Activated gamma-delta T cell treated with anti-CD3 and anti-CD28 coated beads, Interleukin-2, amount 50 U/mL, for 16 hours (primary cell): ENCODE measurements at regions not wholly inside any gene's neighbourhood (a gene's known extent, or its start where the extent isn't known, plus 50 kb on each side); places are given as distances from the start of the nearest gene placed in this dataset.

Experiments used
- DNase-seq: peaks from one replicate; pipeline ENCODE4 v3.0.0-alpha.2; 2020; ENCODE audit warnings: low read depth

DNA sequence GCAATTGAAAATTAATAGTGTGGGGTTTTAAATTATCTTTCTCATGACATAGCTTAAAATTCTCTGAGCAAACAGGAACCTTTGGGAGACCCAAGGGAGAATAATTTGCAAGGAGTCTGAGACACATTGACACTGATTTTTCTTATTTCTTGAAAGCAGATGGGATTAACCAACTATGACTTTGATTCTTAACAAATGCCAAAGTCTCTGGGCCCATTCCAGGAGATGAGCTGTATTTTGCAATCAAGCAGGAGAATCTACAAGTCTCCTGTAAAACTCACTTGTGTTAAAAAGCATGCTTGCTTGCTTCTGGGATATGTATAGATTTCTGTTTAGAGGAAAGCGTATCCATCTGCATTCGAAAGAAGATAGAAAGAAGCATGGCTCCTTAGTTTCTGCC lies 71.3 kb upstream of the STT3B start:
- DNase-seq: no peak

DNA sequence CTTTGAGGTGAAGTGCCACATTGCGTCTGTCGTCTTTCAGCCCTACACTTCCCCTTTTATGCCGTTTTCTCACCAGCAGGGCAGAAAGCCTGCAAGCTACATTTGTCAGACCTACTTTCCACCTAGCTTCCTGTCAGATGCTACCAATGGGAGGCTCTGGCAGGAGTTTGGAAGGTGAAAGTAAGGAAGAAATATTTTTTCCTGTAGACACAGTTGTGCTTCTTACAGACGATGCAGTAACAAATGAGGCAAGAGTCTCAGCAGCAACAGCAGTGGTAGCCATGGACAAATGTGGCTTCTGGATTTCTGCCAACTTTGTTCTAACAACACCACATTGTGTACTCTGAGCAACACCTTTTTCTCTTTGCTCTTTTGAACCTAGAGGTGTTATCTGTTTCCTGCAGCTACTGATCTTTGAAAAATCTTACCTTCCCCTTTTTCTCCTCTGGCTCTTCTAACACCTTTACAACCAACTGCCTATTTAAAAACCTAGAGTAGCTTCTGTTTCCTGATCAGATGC lies 70.6 kb upstream of the STT3B start:
- peak; percentile 27 for DNase-seq

DNA sequence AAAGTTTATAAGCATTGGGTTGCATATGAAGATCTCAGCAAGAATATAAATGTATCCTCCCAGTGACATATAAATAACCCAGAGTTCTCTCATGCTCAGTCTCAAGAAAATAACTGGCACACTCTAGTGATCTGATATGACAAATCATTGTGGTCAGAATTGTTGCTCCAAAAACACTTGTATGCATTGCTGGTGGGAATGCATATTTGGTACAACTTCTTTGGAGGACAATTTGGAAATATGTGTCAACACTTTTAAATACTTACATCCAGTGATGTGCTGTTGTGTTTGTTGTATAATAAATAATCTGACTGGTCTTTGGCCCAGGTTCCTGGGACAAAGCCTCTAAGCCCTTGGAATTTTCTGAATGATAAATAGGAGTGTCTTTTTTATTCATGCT lies 66.7 kb upstream of the STT3B start:
- no peak for DNase-seq

DNA sequence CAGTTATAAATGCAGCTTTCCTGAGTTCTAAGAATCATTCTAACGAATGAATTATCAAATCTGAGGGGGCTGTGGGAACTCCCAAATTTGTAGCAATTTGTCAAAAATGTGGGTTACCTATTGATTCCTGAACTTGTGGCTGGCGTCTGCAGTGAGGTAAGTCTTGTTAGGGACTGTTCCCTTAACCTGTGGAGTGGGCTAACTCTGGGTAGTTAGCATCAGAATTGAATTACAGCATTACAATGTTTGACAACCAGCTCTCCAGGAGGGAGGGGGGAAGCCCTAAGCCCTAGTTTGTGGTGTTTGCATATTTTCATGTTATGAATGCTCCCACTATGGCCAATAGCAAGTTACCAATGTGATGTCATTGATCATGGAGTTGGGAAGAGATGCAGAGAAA lies 65.9 kb upstream of the STT3B start:
- DNase-seq: no peak

DNA sequence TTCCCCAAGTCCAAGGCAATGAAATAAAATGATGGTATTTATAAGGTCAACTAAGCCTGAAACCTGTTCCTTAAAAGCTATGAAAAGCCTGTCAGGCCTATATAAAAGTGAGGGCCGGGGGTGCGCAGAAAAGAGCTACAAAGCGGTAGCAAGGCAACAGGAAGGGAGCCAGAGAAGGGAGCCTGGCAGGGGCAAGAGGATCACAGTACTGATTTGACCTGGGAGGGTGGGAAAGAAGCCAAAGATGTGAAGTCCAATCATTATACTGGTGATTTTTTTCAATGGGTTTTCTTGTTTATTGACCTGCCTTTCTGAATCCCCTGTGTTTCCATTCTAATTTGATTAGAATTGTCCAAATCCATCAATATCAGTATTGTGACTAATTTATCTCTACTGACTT lies 64.3 kb upstream of the STT3B start:
- DNase-seq: no peak

DNA sequence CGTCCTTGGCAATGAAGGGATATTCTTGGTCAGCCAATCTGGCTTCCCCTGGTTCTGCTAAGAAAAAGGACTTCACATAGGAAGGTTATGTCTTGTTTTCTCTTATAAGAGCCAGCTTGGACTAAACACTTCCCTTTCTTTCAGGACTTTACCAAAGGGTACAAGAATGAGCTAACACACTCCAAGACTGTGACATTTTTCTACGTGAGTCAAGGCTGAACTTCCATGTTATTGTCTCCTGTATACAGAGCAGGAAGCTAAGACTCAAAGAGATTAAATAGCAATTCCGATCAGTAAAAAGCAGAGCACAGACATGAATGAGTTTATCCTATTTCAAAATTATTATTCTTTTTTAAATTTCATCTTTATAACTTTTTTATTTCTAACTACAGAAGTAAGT lies 63.3 kb upstream of the STT3B start:
- no peak for DNase-seq

DNA sequence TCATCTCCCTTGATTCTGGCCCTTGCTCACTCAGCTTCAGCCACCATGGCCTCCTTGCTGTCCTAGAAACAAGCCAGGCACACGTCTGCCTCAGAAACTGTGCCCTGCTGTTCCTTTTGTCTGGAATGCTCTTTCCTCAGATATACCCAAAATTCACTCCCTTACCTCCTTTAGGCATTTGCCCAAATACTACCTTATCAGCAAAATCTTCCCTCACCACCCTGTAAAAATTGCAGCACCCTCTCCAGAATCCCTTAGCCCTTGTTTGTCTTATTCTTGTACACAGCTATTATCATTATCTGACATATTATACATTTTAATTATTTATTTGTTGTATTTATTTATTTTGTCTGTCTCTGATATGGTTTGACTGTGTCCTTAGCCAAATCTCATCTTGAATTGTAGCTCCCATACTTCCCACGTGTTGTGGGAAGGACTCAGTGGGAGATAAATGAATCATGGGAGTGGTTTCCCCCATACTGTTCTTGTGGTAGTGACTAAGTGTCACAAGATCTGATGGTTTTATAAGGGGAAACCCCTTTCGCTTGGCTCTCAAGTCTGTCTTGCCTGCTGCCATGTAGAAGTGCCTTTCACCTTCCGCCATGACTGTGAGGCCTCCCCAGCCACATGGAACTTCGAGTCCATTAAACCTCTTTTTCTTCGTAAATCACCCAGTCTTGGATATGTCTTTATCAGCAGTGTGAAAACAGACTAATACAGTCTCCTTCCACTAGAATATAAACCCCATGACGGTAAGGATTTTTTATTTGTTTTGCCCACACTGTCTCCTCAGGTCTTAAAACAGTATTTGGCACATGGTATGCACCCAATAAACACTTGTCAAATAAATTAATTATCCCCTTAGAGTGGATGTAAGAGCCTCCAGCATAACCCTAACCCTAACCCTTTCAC lies 60.0 kb upstream of the STT3B start:
- peak; percentile 10 for DNase-seq

DNA sequence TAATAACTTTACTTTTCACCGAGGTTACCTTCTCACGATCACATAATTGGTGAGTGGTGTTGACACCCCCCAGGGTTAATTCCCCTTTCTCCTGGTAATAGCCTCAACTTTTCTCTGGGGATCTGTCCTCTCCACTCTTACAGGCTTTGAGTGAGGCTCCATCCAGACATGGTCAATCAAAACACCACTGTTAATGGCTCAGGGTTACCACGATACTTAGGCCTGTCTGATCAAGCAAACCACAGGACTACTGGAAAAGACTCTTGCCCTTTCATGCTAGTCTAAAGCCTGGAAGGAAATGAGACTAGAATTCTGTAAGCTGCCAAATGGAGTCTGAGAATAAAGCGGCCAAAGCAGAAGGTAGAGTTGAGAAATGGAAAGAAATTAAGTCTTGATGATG lies 56.5 kb upstream of the STT3B start:
- no peak for DNase-seq

DNA sequence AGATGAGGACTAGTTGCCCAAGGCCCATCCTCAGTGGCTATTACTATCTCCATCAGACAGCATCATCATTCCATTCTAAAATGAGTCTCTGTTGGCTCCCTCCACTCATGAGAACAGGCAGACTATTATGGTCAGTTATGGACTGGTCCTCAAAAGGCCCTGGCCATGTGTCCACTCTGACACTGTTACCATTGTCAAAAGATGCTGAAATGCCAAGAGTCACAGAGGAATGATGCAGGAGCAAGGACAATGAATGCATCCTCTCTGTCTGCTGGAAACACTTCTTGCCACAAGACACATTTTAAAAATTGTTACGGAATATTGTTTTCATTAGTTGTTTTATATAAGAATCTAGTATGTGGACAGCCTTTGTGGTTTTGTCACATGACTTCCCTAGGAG lies 53.3 kb upstream of the STT3B start:
- no peak for DNase-seq

DNA sequence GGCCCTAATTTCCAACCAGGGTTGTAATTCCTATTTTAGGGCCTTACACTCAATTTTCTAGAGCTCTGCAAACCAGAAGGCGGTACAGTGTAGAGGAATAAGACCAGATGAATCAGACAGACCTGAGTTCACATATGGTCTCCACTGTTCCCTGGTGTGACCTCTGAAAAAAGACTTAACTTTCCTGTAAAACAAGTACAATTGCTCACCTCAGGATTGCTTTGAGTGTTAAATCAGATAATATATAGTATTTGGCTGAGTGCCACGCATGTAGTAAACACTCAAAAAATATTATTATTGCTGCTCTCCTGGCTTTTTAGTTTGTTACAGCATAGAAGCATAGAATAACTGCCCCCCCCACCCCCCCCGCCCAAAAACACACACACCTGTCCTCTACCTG lies 51.0 kb upstream of the STT3B start:
- DNase-seq: no peak

DNA sequence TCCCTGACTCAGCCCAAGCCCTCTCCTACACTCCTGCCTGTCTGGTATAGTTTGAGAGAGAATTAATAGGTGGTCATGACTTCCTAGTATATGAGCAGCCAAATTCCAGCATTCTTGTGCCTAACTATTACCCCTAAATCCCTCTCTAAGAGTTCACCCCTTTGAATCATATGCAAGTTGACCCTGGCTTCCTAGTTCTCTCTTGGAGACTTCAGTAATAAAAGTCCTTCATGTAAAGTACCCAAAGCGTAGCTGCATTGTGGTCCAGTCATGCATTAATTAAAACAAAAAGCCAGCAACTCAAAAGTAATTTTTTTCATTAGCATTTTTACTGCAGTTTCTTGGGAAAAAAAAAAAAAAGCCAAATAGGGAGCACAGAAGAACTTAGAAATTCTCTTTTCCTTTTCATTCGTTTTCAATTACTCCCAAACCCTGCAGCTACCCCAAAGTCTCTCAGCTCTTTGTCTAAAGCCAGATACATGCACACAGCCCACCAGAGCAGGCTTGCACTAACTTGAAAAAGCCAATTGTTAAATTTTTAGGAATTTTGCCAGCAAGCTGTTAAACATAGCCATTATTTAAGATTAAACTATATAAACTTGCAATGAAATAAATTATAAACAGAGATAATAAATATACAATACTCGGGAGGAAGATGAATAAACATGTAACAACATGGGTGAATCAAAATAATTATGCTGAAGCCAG lies 50.1 kb upstream of the STT3B start:
- no peak for DNase-seq
